ENCODE measurements at regions not wholly inside any gene's neighbourhood (a gene's known extent, or its start where the extent isn't known, plus 50 kb on each side); places are given as distances from the start of the nearest gene placed in this dataset.
"Not testable (repeated sequence)": the region's sequence is repeated elsewhere in the genome, so short reads cannot be mapped to it uniquely, and the experiment has no call there.

DNA sequence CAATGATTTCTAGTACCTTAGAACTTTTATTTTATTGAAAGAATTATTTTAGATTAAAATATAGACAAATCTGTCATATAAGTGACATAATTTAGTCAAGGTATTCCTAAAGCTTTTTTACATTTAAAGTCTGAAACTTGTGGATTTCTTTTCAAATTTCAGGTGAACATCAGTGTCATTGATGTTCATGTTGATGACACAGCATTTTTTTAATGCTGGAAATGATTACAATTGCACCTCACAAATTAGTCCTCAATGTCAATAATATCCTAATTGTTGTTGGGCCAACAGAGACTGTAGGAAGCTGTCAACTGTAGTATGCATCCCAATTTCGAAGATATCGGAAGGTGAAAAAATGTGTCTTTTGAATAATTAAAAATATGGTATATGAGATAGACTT lies 214.4 kb upstream of the ARL4C start:
- DNase-seq = no peak
- intact Hi-C loops (cut with DNase I) = no loop called here

DNA sequence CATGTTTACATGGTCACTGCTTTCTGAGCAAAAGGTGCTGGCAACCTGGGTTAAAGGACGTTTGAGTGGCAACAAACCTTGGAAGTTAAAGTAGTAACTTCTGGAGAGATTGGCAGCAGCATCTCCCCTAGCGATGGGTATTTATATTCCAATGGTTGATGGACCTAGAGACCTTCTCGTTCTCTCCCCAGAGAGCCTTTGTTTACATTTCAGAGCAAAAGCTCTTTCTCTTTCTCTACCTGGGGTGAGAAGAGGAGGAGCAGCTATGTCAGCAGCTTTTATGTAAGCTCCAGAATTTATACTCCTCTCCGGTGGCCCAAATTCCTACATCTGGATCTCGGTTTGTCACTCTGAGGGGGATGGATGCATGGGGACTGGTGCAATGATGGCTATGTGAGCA lies 213.7 kb upstream of the ARL4C start:
- intact Hi-C loops (cut with DNase I) = no loop called here

DNA sequence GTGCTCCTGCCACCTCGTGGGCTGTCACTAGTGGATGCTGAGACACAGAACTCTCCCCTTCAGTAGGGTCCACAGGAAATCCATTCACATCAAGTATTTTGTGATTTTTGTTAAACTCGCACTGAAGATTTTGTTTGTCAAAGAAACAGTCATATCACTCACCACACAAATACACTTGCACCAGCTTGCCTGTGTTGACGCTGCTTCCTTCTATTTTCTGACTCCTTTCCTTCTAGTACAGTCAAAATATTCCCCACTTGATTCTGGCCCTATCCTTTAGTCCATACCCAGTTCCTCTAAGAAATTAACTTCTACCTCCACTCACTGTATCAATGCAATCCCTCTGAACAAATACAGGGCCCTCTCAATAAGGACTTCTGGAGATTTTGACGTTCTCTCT lies 213.2 kb upstream of the ARL4C start:
- intact Hi-C loops (cut with DNase I) = no loop called here
- no peak for DNase-seq

More for the DNA sequence above, 213.7 kb upstream of the ARL4C start:
- DNase-seq = peak in 1 of 42 donors; percentile 15

DNA sequence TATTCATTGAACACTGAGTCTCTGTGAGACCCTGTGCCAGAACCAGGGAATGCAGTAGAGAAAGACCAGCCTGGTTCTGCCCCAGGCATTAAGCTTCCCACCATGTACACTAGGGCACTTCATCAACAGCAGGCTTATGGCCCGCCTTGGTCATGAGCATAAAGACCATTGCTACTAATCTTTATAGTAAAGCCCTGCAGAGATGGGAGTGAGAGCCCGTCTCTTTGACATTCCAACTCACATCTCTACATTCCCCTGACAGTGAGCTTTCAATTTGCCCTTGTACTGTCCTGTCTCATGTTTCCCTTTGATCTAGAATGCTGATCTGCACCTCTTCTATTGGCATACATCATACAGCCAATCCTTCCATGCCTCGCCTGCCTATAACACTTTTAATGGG lies 211.8 kb upstream of the ARL4C start:
- intact Hi-C loops (cut with DNase I) = no loop called here
- DNase-seq = no peak

DNA sequence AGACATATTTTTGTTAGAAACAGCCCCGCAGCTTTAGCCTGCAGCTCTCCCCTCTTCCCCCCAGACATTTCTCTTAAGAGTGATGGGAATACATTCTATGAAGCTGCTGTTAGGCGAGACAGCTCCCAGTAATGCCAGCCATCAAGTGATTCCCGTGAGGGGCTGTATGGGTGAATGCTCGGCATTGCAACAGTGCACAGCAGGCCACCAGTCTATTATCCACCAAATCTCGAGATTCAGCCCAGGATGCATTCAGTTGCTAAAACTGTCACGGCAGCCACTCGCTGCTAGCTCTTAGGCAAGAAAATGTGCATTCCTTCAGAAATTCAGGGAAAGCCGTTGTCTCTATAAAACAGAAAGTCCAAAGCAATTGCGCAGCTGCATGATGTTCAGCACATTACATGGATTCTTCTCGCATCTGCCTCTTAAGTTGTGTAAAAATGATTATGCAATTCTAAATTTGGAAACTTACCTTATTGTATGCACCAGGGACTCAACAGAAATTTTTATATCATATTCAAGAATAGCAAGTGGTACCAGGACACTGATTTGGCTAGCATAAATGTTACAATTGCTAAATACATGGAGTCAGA lies 211.3 kb upstream of the ARL4C start:
- intact Hi-C loops (cut with DNase I) = no loop called here

DNA sequence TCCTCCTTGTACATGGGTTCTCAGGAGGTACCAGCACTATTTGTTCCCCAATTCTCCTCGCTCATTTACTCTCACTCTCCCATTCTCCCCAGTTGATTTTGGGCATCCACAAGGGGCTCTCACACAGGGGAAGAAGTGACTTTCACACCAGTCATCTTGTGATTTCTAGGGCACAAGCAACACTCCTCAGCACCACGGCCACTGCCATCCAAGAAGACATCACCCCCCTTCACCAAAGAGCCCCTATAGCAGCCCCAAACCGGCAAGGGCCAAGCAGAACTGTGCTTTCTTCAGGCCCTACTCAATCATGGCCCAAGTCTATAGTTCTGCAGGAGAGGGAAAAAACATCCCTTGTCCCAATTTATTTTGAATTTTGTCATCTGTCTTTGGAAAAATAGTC lies 209.2 kb upstream of the ARL4C start:
- DNase-seq = no peak
- intact Hi-C loops (cut with DNase I) = no loop called here

More for the DNA sequence above, 211.3 kb upstream of the ARL4C start:
- DNase-seq = peak in 1 of 42 donors; percentile 10

DNA sequence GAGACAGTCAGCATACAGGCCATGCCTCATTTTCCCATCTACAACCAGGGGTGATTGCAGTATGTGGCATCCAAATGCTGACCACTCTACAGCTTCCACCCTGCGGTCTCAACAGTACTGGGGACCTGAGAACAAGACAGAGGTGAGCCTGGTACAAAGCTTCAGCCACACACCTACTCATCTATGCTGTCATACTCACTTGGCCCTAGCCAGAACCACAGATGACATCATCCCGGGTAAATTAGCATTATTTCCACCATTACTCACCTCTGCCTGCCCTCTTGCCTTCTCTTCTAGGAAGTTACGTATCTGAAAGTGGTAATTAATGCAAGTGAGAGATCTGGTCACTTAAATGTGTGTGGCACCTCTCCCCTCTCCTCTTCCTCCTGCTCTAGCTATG lies 208.2 kb upstream of the ARL4C start:
- DNase-seq = no peak
- intact Hi-C loops (cut with DNase I) = no loop called here

DNA sequence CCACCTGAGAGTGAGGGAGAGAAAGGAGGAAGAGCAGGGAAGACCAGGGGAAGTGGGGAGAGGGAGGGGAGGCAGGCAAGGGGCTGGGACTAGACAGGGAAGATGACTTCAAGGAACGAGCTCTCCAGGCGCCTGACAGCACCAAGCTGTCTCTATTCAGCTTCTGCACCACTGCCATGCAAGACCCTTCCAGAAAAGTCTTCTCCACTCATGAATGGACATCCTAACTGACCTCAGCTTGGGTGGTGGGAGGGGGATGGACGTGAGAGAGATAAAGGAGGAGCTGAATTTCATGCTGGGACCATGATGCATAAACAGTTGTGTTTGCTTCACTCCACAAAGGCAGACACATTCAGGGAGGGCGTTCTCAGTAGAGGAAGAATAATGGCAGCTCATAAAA lies 206.4 kb upstream of the ARL4C start:
- intact Hi-C loops (cut with DNase I) = no loop called here
- DNase-seq = no peak

DNA sequence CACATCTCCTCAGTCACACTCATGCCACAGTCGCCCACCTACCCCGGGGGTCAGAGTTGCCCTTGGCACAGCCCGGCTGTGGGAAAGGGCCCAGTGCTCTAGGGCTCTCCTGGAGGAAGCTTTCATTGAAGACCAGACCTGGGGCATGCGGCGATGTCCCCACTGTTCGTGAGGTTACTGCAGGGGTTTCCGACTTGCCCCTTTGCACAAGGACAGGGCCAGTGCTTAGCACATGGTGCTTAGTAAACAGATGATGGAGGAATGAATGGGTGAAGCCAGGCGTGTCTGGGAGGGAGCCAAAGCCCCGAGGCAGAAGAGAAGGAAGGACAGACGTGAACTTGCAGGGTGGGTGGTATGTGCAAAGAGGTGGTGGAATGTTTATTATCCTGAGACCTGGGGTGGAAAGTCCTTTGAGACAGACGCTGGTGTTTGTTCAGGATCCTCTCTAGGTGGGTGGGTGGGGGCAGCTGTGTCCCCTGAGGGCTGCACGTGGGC lies 205.9 kb upstream of the ARL4C start:
- no peak for DNase-seq
- intact Hi-C loops (cut with DNase I) = no loop called here

DNA sequence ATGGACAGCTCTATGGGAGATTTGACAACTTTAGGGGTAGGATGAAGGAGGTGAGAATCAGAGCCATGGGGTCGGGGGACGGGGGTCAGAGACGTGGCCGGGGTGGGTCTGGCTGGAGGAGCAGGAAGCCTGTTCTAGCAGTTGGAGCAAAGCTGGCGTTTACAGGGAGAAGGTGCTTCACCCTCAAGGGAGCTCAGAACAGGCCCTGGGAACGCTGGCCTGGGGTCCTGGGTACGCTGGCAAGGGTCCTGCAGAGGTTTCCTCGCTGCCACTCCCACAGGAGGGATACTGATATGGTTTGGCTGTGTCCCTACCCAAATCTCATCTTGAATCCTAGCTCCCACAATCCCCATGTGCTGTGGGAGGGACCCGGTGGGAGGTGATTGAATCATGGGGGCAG lies 205.0 kb upstream of the ARL4C start:
- intact Hi-C loops (cut with DNase I) = no loop called here
- no peak for DNase-seq

DNA sequence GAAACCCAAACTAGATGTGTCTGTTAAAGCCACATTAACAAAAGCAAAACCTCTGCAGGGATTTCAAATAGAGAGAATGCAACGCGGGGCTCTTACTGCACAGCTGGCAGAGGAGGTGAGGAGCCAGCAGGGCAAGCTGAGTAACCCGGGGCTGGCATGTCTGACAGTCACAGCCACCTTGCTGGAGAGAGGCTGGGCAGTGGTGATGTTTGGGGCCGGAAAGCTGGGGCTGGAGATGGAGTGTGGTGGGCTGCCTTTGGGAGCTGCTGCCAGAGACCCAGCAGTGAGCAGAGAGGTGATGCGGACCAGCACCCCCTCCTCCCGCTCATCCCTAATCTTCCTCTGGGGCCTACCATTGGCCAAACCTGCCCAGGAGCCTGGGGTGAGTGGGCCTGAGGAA lies 204.5 kb upstream of the ARL4C start:
- no peak for DNase-seq
- intact Hi-C loops (cut with DNase I) = no loop called here

DNA sequence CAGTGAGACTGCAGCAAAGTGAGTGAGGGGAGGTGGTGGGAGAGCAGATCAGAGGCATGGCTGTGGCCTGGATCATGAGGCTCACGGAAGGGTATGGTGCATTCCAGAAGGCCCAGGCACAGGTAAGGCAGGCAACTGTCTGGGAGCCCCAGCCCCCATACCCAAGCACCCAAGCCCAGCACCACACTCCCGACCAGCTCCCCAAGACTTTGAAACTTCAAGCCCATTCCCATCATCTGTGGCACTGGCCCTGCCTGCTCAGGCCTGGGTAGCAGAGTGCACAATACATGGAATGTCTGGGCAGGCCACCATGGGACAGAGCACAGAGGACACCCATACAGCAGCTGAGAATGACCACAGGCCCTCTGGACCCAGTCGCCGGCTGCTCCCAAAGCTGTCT lies 202.6 kb upstream of the ARL4C start:
- intact Hi-C loops (cut with DNase I) = no loop called here

DNA sequence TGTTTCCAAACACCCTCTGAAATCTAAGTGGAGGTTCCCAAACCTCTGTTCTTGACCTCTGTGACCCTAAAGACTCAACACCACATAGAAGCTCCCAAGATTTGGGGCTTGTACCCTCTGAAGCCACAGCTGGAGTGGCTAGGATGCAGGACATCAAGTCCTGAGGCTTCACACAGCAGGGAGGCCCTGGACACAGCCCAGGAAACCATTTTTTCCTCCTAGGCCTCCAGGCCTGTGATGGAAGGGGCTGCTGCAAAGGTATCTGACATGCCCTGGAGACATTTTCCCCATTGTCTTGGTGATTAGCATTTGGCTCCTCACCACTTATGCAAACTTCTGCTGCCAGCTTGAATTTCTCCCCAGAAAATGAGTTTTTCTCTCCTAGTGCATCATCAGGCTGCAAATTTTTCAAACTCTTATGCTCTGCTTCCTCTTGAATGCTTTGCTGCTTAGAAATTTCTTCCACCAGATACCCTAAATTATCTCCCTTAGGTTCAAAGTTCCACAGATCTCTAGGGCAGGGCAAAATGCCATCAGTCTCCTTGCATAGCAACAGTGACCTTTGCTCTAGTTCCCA lies 200.5 kb upstream of the ARL4C start:
- DNase-seq; intact Hi-C loops (cut with DNase I): not testable (repeated sequence)

More for the DNA sequence above, 202.6 kb upstream of the ARL4C start:
- DNase-seq = peak in 1 of 42 donors; percentile 14

DNA sequence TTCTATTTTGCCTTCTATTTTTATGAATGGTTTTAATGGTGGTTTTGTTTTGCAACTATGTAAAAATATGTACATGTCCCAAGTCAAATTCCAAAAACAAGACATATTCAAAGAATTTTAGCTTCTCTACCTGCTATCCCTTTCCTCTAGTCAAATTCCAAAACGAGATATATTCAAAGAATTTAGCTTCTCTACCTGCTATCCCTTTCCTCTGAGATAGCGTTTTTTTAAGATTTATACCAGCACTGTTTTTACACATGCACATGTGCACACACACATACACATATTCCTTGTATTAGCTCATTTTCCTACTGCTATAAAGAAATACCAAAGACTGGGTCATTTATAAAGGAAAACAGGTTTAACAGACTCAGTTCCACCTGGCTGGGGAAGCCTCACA lies 199.1 kb upstream of the ARL4C start:
- no peak for DNase-seq

DNA sequence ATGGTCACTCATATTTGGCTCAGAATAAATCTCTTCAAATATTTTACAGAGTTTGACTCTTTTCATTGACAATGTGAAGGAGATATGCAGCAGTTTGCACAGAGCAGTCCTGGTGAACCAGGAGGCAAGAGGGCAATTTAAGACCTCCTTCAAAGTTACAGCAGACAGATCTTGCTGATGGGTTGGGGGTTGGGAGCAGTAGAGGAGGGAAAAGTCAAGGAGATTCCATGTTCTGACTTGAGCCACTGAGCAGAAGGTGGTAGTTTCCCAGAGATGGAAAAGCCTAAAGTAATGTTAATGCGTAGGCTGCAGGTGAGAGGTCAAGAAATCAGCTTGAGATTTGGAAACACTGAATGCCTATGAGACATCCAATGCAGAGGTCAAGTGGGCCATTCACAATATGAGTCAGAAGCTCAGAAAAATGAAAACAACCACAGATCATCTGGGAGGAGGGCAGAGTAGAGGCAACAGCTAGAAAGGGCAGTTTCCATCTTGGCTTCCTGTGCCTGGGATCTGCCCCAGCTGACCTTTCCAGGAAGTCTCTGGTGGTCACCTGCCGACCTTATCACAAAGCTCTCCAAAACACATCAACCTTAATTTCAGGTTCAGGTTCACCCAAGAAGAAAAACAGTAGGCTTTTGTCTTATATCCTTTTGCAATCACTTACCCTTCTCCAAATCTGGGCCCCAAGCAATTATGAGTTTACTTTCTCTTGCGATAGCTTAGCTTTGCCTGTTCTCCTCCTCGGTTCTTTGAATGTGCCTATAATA lies 197.5 kb upstream of the ARL4C start:
- intact Hi-C loops (cut with DNase I) = no loop called here
- peak in 1 of 42 donors; percentile 10 for DNase-seq

More for the DNA sequence above, 199.1 kb upstream of the ARL4C start:
- intact Hi-C loops (cut with DNase I) = no loop called here

DNA sequence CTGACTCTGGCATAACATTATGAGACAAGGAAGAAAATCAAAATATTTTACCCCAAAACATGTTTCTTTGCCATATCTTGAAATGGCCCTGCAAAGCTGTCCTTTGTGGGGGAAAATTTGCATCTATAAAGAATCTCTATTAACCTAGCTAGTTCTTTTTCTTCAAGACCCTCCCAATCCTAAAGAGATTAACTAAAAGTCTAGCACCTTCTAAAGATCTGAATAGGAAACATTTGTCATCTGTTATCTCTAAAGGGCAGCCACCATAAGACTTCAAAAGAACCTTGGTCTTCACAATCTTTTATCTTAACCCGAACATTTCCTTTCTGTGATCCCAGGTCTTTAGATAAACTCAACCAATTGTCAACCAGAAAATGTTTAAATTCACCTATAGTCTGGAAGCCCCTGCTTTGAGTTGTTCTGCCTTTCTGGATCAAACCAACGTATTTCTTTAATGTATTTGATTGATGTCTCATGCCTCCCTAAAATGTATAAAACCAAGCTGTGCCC lies 196.9 kb upstream of the ARL4C start:
- DNase-seq = not testable (repeated sequence)

DNA sequence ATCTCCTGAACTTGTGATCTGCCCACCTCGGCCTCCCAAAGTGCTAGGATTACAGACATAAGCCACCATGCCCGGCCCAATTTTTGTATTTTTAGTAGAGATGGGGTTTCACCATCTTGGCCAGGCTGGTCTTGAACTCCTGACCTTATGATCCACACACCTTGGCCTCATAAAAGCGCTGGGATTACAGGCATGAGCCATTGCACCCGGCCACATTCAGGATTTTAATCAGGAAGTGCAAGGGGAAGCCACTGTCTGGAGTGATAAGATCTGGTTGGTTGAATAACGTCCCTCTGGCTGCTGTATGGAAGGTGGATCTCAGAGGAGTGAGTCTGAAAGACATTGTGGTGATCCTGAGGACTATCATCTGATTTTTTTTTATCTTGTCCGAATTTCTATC lies 196.3 kb upstream of the ARL4C start:
- DNase-seq = peak in 1 of 42 donors; percentile 5
- intact Hi-C loops (cut with DNase I) = not testable (repeated sequence)

More for the DNA sequence above, 196.9 kb upstream of the ARL4C start:
- intact Hi-C loops (cut with DNase I) = not testable (repeated sequence)

DNA sequence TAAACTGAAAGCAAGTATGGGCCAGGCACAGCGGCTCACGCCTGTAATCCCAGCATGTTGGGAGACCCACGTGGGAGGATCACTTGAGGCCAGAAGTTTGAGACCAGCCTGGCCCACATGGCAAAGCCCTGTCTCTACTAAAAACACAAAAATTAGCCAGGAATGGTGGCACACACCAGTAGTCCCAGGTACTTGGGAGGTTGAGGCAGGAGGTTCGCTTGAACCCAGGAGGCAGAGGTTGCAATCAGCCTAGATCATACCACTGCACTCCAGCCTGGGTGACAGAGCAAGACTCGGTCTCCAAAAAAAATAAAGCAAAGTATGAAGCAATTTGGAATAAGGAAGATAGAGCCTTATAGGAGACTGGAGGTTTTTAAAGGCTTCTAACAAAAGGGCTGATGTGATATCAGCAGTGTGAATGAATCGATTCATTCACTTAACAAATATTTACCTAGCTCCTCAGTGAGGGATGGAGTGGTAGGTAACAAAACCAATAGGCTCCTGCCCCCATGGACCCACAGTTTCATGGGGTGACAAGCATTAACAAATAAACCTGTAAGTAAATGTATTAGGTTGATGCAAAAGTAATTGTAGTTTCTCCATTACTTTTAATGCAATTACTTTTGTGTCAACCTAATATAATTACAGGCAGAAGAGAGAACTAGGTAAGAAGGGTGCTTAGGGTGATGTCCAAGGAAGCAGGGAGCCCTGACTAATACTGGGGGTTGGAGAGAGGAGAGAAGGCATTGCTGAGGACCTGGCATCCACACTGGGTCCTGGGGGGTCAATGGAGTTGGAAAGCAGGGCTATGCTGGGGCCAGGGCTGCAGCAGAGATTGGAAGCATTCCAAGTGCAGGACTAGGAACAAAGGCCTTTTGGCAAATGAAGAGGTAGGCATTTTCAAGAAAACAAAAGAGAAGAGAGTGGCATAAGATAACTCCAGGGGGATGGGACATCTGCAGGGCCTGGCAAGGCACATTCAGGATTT lies 195.4 kb upstream of the ARL4C start:
- DNase-seq = no peak
- intact Hi-C loops (cut with DNase I) = no loop called here

DNA sequence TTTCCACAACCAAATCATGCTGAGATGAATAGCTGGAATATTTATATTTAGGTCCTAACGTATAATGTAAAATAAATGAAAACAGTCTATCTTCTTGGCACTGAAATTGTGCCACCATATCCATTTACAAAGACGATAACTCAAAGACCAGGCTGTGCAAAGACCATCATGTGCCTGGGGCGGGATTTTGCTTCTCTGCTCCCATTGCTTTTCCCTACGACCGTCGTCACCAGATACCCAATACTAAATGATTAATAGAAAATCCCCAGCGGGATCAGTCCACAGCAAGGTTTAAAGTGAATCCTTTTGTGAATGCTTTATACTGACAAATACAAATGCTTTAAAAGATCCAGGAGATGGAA lies 194.3 kb upstream of the ARL4C start:
- intact Hi-C loops (cut with DNase I) = no loop called here
- no peak for DNase-seq

Measured in head of caudate nucleus (tissue), 42 donors.